ENCODE measurements at regions not wholly inside any gene's neighbourhood (a gene's known extent, or its start where the extent isn't known, plus 50 kb on each side); places are given as distances from the start of the nearest gene placed in this dataset.

DNA sequence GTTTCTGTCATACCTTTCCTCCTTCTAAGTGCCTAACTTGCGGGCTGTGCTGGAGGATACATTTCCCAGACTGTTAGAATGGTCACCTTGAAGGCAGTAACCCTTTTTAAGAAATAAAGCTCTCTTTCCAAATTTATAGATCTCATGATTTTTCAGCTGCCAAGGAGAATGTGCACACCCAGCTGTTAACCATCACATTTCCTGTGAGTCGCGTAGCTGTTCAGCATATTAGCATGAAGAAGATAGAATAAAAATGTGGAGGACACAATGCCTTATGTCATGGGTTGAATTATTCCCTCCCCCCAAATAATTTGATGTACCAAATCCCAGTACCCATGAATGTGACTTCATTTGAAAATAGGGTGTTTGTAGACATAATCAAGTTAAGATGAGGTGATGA is 729.4 kb downstream of the MTRR start:
- no peak overlapping the region for H3K27ac ChIP-seq (ENCODE audit: low read depth, low read length, poor library complexity, severe bottlenecking)
- no peaks in the 10 kb centered on the region for H3K36me3 ChIP-seq (ENCODE audit: insufficient read depth, low read length)
- no peaks in the 10 kb centered on the region for H4K20me1 ChIP-seq (ENCODE audit: insufficient read depth, low read length)
- no peak overlapping the region for H3K4me3 ChIP-seq (ENCODE audit: low read depth, low read length, poor library complexity, severe bottlenecking)
- H3K4me2 ChIP-seq (ENCODE audit: low read length) = no peak overlapping the region
- H3K9me3 ChIP-seq (ENCODE audit: low read length) = no peaks in the 10 kb centered on the region
- H3K9me2 ChIP-seq (ENCODE audit: low read depth, low read length) = no peaks in the 10 kb centered on the region
- no peak overlapping the region for H2AFZ ChIP-seq (ENCODE audit: low read length)
- no peaks in the 10 kb centered on the region for H3K4me1 ChIP-seq (ENCODE audit: insufficient read depth, low read length, severe bottlenecking)
- TF ChIP-seq, protein P1, sequence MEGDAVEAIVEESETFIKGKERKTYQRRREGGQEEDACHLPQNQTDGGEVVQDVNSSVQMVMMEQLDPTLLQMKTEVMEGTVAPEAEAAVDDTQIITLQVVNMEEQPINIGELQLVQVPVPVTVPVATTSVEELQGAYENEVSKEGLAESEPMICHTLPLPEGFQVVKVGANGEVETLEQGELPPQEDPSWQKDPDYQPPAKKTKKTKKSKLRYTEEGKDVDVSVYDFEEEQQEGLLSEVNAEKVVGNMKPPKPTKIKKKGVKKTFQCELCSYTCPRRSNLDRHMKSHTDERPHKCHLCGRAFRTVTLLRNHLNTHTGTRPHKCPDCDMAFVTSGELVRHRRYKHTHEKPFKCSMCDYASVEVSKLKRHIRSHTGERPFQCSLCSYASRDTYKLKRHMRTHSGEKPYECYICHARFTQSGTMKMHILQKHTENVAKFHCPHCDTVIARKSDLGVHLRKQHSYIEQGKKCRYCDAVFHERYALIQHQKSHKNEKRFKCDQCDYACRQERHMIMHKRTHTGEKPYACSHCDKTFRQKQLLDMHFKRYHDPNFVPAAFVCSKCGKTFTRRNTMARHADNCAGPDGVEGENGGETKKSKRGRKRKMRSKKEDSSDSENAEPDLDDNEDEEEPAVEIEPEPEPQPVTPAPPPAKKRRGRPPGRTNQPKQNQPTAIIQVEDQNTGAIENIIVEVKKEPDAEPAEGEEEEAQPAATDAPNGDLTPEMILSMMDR (IDR thresholded peaks at IDR 0.05; ENCODE audit: low read length) = no peak
- no peak for TF ChIP-seq EZH2 (IDR thresholded peaks at IDR 0.05; ENCODE audit: borderline replicate concordance, low read length)
- no peaks in the 10 kb centered on the region for H3K27me3 ChIP-seq (ENCODE audit: insufficient read depth, low read length)
- no peaks in the 10 kb centered on the region for H3F3A ChIP-seq (ENCODE audit: insufficient read depth, low read length)
- H3K79me2 ChIP-seq (ENCODE audit: insufficient read depth, low read length) = no peaks in the 10 kb centered on the region
- H3K9ac ChIP-seq (ENCODE audit: low read length) = no peak overlapping the region

DNA sequence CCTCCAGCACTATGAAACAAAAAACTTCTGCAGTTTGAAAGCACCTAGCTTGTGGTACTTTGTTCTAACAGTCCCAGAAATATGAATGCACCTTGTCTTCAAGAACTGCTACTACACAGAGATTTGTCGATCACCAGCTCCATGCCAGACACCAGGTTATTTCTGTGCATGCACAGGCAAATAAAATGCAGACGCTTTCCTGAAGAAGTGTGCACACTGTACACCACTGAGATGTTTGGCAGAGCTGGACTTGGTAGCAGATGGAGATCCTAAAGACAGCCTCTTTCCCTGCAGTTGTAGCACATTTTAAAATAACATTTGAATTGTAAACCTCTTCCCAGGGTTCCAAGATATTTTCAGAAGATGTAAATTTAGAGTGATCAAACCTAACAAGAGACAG is 730.0 kb downstream of the MTRR start:
- Histone ChIP-seq H3K79me2 (ENCODE audit: insufficient read depth, low read length) (no peaks in the 10 kb centered on the region), H2AFZ (ENCODE audit: low read length) (no peak overlapping the region), H3K9me2 (ENCODE audit: low read depth, low read length) (no peaks in the 10 kb centered on the region), H3K36me3 (ENCODE audit: insufficient read depth, low read length) (no peaks in the 10 kb centered on the region), H3F3A (ENCODE audit: insufficient read depth, low read length) (no peaks in the 10 kb centered on the region), H3K4me2 (ENCODE audit: low read length) (no peak overlapping the region), H3K4me1 (ENCODE audit: insufficient read depth, low read length, severe bottlenecking) (no peaks in the 10 kb centered on the region), H3K9me3 (ENCODE audit: low read length) (no peaks in the 10 kb centered on the region), H4K20me1 (ENCODE audit: insufficient read depth, low read length) (no peaks in the 10 kb centered on the region), H3K27ac (ENCODE audit: low read depth, low read length, poor library complexity, severe bottlenecking) (no peak overlapping the region), H3K9ac (ENCODE audit: low read length) (no peak overlapping the region), H3K4me3 (ENCODE audit: low read depth, low read length, poor library complexity, severe bottlenecking) (no peak overlapping the region), H3K27me3 (ENCODE audit: insufficient read depth, low read length) (no peaks in the 10 kb centered on the region)
- TF ChIP-seq, protein P1 (IDR thresholded peaks at IDR 0.05; ENCODE audit: low read length) = no peak
- TF ChIP-seq EZH2 (IDR thresholded peaks at IDR 0.05; ENCODE audit: borderline replicate concordance, low read length) = no peak

DNA sequence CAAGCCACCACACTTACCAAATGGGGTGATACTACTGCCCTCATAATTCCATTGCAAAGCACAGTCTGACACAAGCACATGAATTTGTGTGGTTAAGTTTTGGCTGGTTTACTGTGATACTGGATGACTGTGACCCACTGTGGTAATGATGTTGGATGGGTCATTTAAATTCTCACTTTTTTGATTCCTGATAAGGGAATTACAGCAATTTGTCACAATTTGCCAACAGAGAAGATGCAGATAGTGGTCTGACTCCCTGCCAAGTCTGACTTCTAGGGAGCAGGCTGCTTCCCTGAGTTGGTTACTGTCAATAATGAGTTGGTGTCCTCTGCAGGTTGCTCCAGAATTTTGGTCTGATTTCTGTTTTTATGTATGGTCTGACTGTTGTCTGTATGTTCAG is 731.9 kb downstream of the MTRR start:
- H3K36me3 ChIP-seq (ENCODE audit: insufficient read depth, low read length) = no peaks in the 10 kb centered on the region
- no peaks in the 10 kb centered on the region for H4K20me1 ChIP-seq (ENCODE audit: insufficient read depth, low read length)
- no peaks in the 10 kb centered on the region for H3F3A ChIP-seq (ENCODE audit: insufficient read depth, low read length)
- no peaks in the 10 kb centered on the region for H3K27me3 ChIP-seq (ENCODE audit: insufficient read depth, low read length)
- H3K4me1 ChIP-seq (ENCODE audit: insufficient read depth, low read length, severe bottlenecking) = no peaks in the 10 kb centered on the region
- no peak overlapping the region for H3K9ac ChIP-seq (ENCODE audit: low read length)
- no peak overlapping the region for H3K4me3 ChIP-seq (ENCODE audit: low read depth, low read length, poor library complexity, severe bottlenecking)
- TF ChIP-seq EZH2 (IDR thresholded peaks at IDR 0.05; ENCODE audit: borderline replicate concordance, low read length) = no peak
- TF ChIP-seq, protein P1 (IDR thresholded peaks at IDR 0.05; ENCODE audit: low read length) = no peak
- H3K4me2 ChIP-seq (ENCODE audit: low read length) = no peak overlapping the region
- H3K9me3 ChIP-seq (ENCODE audit: low read length) = no peaks in the 10 kb centered on the region
- no peak overlapping the region for H3K27ac ChIP-seq (ENCODE audit: low read depth, low read length, poor library complexity, severe bottlenecking)
- no peaks in the 10 kb centered on the region for H3K79me2 ChIP-seq (ENCODE audit: insufficient read depth, low read length)
- no peaks in the 10 kb centered on the region for H3K9me2 ChIP-seq (ENCODE audit: low read depth, low read length)
- H2AFZ ChIP-seq (ENCODE audit: low read length) = no peak overlapping the region

Data from OCI-LY1 (cell line).